ENCODE measurements at regions not wholly inside any gene's neighbourhood (a gene's known extent, or its start where the extent isn't known, plus 50 kb on each side); places are given as distances from the start of the nearest gene placed in this dataset.

DNA sequence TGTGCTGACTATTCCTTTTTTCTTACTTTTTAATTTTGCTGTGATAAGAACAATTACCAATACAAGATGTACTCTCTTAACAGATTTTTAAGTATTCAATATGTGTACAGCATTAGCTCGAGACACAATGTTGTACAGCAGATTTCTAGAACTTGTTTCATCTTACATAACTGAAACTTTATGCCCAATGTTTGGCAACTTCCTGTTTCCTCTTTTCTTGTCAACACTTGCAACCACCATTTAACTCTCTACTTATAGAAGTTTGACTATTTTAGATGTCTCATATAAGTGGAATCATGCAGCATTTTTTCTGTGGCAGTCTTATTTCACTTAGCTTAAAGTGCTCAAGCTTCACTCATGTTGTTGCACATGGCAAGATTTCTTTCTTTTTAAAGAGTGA lies 1426.8 kb downstream of the SLITRK5 start:
- peaks cover 5 to 7% of the 10 kb centered on the region in 2 donors for H3K4me1 Mint-ChIP-seq
- H3K4me3 Mint-ChIP-seq: no peak overlapping the region
- DNase-seq: no peak
- no peak for TF ChIP-seq CTCF (IDR thresholded peaks at IDR 0.05)
- Histone ChIP-seq H3K27me3 (ENCODE audit: control insufficient read depth, insufficient read depth, low read length) (no peaks in the 10 kb centered on the region), H3K4me3 (ENCODE audit: low read length) (no peak overlapping the region), H3K4me1 (ENCODE audit: control insufficient read depth, insufficient read depth, low read length) (no peaks in the 10 kb centered on the region), H3K36me3 (ENCODE audit: control insufficient read depth, insufficient read depth, low read length) (no peaks in the 10 kb centered on the region), H3K27ac (ENCODE audit: low read length) (no peak overlapping the region), H3K9me3 (ENCODE audit: control insufficient read depth, insufficient read depth, low read length) (no peaks in the 10 kb centered on the region)
- H3K36me3 Mint-ChIP-seq: no peaks in the 10 kb centered on the region
- no peak for ATAC-seq
- H3K27me3 Mint-ChIP-seq (ENCODE audit: low read depth in 2 of 2): no peaks in the 10 kb centered on the region
- no peak overlapping the region for H3K27ac Mint-ChIP-seq
- WGBS (ENCODE audit: insufficient coverage): 71% methylated on average over 1 of the region's 1 CpG
- peaks cover 4 to 9% of the 10 kb centered on the region in 2 donors for H3K9me3 Mint-ChIP-seq
- intact Hi-C loops (cut with micrococcal nuclease): no loop called here

GRCh38 chr13:89113744-89114143 lies 1442.6 kb downstream of the SLITRK5 start:
- intact Hi-C loops (cut with micrococcal nuclease): no loop called here
- no peak for TF ChIP-seq CTCF (IDR thresholded peaks at IDR 0.05)
- Mint-ChIP-seq H3K4me3 (no peak overlapping the region), H3K9me3 (peaks cover 0 to 2% of the 10 kb centered on the region in 2 donors), H3K36me3 (no peaks in the 10 kb centered on the region), H3K4me1 (no peaks in the 10 kb centered on the region), H3K27me3 (ENCODE audit: low read depth in 2 of 2) (no peaks in the 10 kb centered on the region), H3K27ac (no peak overlapping the region)
- Histone ChIP-seq H3K36me3 (ENCODE audit: control insufficient read depth, insufficient read depth, low read length) (no peaks in the 10 kb centered on the region), H3K27ac (ENCODE audit: low read length) (no peak overlapping the region), H3K4me3 (ENCODE audit: low read length) (no peak overlapping the region), H3K9me3 (ENCODE audit: control insufficient read depth, insufficient read depth, low read length) (no peaks in the 10 kb centered on the region), H3K27me3 (ENCODE audit: control insufficient read depth, insufficient read depth, low read length) (no peaks in the 10 kb centered on the region), H3K4me1 (ENCODE audit: control insufficient read depth, insufficient read depth, low read length) (no peaks in the 10 kb centered on the region)
- WGBS (ENCODE audit: insufficient coverage): 78% methylated on average over 5 of the region's 5 CpGs
- ATAC-seq (no peak), DNase-seq (no peak)

DNA sequence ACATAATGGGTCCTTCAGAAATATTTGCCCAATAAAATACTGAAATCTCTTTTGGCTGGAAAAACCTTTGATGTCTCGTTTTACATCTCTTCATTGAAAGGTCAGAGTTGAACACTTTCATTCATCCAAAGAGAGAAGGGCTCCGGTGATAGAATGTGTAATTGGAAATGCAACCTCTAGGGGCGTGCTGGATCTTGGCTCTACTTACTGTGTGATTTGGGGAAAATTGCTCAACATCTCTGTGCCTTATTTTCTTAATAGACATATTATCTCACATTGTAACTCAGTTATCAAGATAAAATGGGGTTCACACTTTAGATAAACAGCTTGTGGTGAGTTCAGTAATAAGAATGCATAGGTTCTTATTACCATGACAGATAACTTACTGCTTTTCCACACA lies 1444.1 kb downstream of the SLITRK5 start:
- DNase-seq (no peak), ATAC-seq (no peak)
- H3K4me3 ChIP-seq (ENCODE audit: low read length): no peak overlapping the region
- H3K27ac ChIP-seq (ENCODE audit: low read length): no peak overlapping the region
- H3K36me3 ChIP-seq (ENCODE audit: control insufficient read depth, insufficient read depth, low read length): no peaks in the 10 kb centered on the region
- Mint-ChIP-seq H3K4me1 (no peaks in the 10 kb centered on the region), H3K36me3 (peaks cover 8% of the 10 kb centered on the region), H3K4me3 (no peak overlapping the region), H3K27ac (no peak overlapping the region), H3K9me3 (peaks cover 6% of the 10 kb centered on the region in 2 donors), H3K27me3 (ENCODE audit: low read depth in 2 of 2) (no peaks in the 10 kb centered on the region)
- no peaks in the 10 kb centered on the region for H3K27me3 ChIP-seq (ENCODE audit: control insufficient read depth, insufficient read depth, low read length)
- peaks cover 5% of the 10 kb centered on the region for H3K9me3 ChIP-seq (ENCODE audit: control insufficient read depth, insufficient read depth, low read length)
- intact Hi-C loops (cut with micrococcal nuclease): no loop called here
- no CpG with 5 or more reads among the region's 3 CpGs for WGBS (ENCODE audit: insufficient coverage)
- H3K4me1 ChIP-seq (ENCODE audit: control insufficient read depth, insufficient read depth, low read length): no peaks in the 10 kb centered on the region
- no peak for TF ChIP-seq CTCF (IDR thresholded peaks at IDR 0.05)

- Mint-ChIP-seq H3K4me3 (no peak overlapping the region), H3K4me1 (no peaks in the 10 kb centered on the region), H3K27me3 (ENCODE audit: low read depth in 2 of 2) (no peaks in the 10 kb centered on the region), H3K27ac (no peak overlapping the region), H3K9me3 (no peaks in the 10 kb centered on the region), H3K36me3 (no peaks in the 10 kb centered on the region)
- Histone ChIP-seq H3K36me3 (ENCODE audit: control insufficient read depth, insufficient read depth, low read length) (no peaks in the 10 kb centered on the region), H3K27me3 (ENCODE audit: control insufficient read depth, insufficient read depth, low read length) (no peaks in the 10 kb centered on the region), H3K4me1 (ENCODE audit: control insufficient read depth, insufficient read depth, low read length) (no peaks in the 10 kb centered on the region), H3K4me3 (ENCODE audit: low read length) (no peak overlapping the region), H3K27ac (ENCODE audit: low read length) (no peak overlapping the region), H3K9me3 (ENCODE audit: control insufficient read depth, insufficient read depth, low read length) (no peaks in the 10 kb centered on the region)
- intact Hi-C loops (cut with micrococcal nuclease): no loop called here
- WGBS (ENCODE audit: insufficient coverage): 38% methylated on average over 2 of the region's 3 CpGs
- ATAC-seq: no peak
- no peak for TF ChIP-seq CTCF (IDR thresholded peaks at IDR 0.05)
- no peak for DNase-seq
Measured at GRCh38 chr13:89136678-89137077, 1465.5 kb downstream of the SLITRK5 start.
